GM21786 (cell line): ENCODE measurements at regions not wholly inside any gene's neighbourhood (a gene's known extent, or its start where the extent isn't known, plus 50 kb on each side); places are given as distances from the start of the nearest gene placed in this dataset.

Experiments
- ATAC-seq: cut with Tn5 transposase; IDR thresholded peaks from one replicate; pipeline ENCODE4 v1.9.1; 2021; ENCODE audit not compliant: unreplicated experiment

DNA sequence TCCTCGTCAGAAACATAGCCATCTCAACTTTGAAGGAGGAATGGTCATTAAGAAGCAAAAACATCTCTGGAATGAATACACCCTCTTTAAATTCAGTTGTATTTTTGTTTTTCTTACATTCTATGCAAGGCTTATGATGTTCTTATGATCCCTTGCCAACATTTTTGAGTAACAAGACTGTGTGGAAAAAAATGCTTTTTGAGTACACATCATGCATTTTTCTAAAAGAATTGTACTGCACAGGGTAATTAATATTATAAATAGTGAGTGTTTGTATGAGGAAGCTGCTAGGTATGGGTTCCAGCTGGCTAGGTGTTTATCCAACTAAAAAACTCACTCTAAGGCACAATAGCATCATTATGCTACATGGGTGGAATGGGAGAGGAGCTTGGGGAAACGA is 59.0 kb upstream of the SPATS2L start:
- ATAC-seq, result no peak

DNA sequence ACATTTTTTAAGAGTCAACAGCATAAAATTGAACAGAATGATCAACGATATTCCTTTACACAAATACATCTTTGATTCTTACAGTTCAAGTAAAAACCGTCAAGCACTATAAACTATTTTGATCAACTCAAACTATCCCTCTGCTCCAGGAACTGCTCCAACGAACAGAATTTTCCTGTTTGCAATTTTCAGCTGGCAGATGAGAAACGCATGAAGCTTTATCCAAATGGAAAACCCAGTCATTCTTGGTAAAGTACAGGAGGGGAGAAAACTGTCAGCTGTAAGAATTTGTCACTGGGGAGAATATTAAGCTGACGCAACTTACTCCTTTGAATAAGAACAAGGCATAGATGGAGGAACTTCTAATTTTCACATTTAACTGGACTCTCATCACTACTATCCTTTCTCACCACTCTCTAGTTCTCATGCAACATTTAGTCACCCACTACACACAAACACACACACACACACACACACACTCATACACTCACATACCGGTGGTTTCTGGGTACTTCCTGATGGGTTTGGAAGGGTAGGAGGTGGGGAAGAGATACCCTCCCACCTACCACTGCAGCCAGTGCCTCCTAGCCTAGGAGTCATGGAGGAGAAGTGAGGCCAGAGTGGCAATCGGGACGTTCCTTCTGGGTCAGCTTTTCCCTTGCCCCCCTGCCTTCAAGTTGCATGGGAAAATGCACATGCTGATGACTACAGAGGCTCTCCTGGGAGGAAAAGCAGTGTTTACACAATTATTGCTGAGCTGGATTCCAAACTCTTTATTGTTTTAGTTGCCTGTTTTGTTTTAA is 54.0 kb upstream of the SPATS2L start:
- ATAC-seq, result no peak

DNA sequence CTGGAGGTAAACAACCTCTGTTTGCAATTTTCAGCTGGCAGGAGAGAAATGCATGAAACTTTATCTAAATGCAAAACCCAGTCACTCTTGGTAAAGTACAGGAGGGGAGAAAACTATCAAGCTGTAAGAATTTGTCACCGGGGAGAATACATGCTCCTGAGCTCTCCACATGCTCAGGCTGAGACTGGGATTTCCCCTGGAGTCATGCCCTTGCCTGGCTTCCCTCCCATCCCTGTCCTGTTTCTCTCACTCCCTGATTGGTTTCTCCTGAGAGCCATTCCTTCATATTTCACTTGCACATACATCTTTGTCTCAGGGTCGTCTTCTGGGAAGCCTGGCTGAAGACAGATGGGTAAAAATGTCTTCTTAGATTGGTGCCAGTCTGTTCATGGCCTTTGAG is 52.9 kb upstream of the SPATS2L start:
- no peak for ATAC-seq

DNA sequence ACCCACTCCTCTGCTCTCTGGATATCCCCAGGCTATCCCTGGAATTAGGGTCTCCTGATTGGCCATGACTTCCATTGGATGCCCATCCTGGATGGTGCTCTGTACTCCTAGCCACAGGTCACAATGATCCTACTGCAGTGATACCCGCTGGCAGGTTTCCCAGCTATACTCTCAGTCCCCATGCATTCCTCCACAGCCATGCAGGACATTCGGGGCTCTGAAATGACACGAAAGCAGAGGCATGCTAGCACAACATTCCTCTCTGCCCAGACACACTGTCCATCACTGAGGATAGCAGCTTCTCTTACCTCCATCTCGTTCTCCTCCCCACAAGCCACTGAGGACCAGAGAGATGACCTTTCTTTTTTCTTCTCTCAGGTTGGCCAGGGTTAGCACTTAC is 51.7 kb upstream of the SPATS2L start:
- no peak for ATAC-seq

DNA sequence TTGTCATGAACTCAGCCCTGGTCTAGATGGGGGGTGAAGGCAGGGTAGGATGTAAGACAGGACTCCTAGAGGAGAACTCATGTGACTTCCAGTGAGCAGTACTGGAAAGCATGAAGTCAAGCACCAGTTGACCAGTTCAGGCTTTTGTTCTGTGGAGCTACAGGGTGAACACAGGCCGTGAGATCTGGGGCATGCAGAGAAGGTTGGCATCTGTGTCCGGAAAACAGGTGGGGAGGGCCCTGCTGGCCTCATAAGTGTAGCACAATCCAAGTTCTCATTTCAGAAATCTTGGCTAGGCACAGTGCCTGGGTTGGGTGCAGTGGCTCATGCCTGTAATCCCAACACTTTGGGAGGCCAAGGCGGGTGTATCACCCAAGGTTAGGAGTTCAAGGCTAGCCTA is 50.9 kb upstream of the SPATS2L start:
- no peak for ATAC-seq
